Gastrocnemius medialis (tissue), 4 donors: ENCODE measurements at regions not wholly inside any gene's neighbourhood (a gene's known extent, or its start where the extent isn't known, plus 50 kb on each side); places are given as distances from the start of the nearest gene placed in this dataset.

Experiments used
- ATAC-seq, 2 donors: fragments of 150-250 bp; one replicate each; pipeline ENCODE4 v1.9.1; 2016
- DNase-seq, 2 donors: peaks; one replicate each; pipeline ENCODE4 v3.0.0-alpha.2; 2019
- H3K27ac ChIP-seq, 4 donors: fragments of 200-600 bp; sonication (generic); 1 replicate in 1 of 4; 2 replicates in 3 of 4; pipeline ENCODE4 v1.5.1; 2016 to 2018; ENCODE audit warnings: mild to moderate bottlenecking in 2 of 4, moderate library complexity in 1 of 4
- H3K27me3 ChIP-seq, 3 donors: fragments of 200-600 bp; sonication (generic) in 2 of 3; 1 replicate in 1 of 3; 2 replicates in 2 of 3; pipeline versions ENCODE4 v1.5.1 to v1.6.0; 2016 to 2019; ENCODE audit warnings: mild to moderate bottlenecking in 1 of 3, moderate library complexity in 1 of 3
- H3K36me3 ChIP-seq, 2 donors: fragments of 200-600 bp; sonication (generic) in 1 of 2; one replicate each; pipeline ENCODE4 v1.5.1; 2017 to 2018
- H3K4me1 ChIP-seq, 2 donors: fragments of 200-600 bp; sonication (generic) in 1 of 2; one replicate each; pipeline ENCODE4 v1.5.1; 2016 to 2017; ENCODE audit warnings: mild to moderate bottlenecking in 2 of 2
- H3K4me3 ChIP-seq, 4 donors: fragments of 200-600 bp; sonication (generic) in 3 of 4; 1 replicate in 1 of 4; 2 replicates in 3 of 4; pipeline ENCODE4 v1.5.1; 2016 to 2019; ENCODE audit warnings: mild to moderate bottlenecking in 2 of 4
- H3K9me3 ChIP-seq, 3 donors: fragments of 200-600 bp; sonication (generic) in 2 of 3; 1 replicate in 1 of 3; 2 replicates in 2 of 3; pipeline ENCODE4 v1.5.1; 2016 to 2019
- POLR2A ChIP-seq, 2 donors: fragments of 450-650 bp; IDR thresholded peaks; one replicate each; pipeline ENCODE4 v1.6.1; 2017; ENCODE audit warnings: antibody characterized with exemption in 2 of 2, mild to moderate bottlenecking in 2 of 2, moderate library complexity in 2 of 2
- in situ Hi-C, 4 donors: fragments of 200-750 bp; cut with MboI; loops; one replicate each; pipeline versions ENCODE4 v1.15.0 to v1.8.0; 2017; ENCODE audit warnings: low sequenced_read_pairs in 4 of 4
- intact Hi-C: fragments of 100-400 bp; cut with DNase I; formaldehyde crosslinking; loops from one replicate; pipeline ENCODE4 v1.15.1; 2023; ENCODE audit warnings: low total_unique reads
- TF ChIP-seq, protein P1 (sequence below), 5 experiments: fragments of 450-650 bp in 3 of 5; fragments of 200-600 bp in 2 of 5; sonication (generic) in 2 of 5; IDR thresholded peaks in 4 of 5; conservative IDR thresholded peaks in 1 of 5; 1 replicate in 4 of 5; 2 replicates in 1 of 5; pipeline ENCODE4 v1.5.1; 2016 to 2019; ENCODE audit warnings: antibody characterized with exemption in 5 of 5, mild to moderate bottlenecking in 3 of 5, moderate library complexity in 3 of 5

DNA sequence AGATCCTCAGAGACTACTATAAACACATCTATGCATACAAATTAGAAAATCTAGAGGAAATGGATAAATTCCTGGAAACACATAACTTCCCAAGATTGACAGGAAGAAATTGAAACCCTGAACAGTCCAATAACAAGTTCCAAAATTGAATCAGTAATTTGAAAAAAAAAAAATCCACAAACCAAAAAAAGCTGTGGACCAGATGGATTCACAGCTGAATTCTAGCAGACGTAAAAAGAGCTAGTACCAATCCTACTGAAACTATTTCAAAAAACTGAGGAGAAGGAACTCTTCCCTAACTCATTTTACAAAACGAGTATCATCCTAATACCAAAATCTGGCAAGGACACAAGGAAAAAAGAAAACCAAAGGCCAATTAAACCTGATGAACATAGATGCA lies 77.0 kb upstream of the FXR1 start:
- no peaks in the 10 kb centered on the region for H3K9me3 ChIP-seq
- no peak overlapping the region for H3K27ac ChIP-seq
- no peaks in the 10 kb centered on the region for H3K27me3 ChIP-seq
- intact Hi-C loops: no loop called here
- no peak for ATAC-seq
- H3K4me3 ChIP-seq: no peak overlapping the region
- H3K36me3 ChIP-seq: no peaks in the 10 kb centered on the region
- DNase-seq: no peak
- TF ChIP-seq, protein P1, sequence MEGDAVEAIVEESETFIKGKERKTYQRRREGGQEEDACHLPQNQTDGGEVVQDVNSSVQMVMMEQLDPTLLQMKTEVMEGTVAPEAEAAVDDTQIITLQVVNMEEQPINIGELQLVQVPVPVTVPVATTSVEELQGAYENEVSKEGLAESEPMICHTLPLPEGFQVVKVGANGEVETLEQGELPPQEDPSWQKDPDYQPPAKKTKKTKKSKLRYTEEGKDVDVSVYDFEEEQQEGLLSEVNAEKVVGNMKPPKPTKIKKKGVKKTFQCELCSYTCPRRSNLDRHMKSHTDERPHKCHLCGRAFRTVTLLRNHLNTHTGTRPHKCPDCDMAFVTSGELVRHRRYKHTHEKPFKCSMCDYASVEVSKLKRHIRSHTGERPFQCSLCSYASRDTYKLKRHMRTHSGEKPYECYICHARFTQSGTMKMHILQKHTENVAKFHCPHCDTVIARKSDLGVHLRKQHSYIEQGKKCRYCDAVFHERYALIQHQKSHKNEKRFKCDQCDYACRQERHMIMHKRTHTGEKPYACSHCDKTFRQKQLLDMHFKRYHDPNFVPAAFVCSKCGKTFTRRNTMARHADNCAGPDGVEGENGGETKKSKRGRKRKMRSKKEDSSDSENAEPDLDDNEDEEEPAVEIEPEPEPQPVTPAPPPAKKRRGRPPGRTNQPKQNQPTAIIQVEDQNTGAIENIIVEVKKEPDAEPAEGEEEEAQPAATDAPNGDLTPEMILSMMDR (IDR thresholded peaks at IDR 0.05 in 4 of 5, conservative IDR thresholded peaks at IDR 0.05 in 1 of 5): no peak
- no peak for TF ChIP-seq POLR2A (IDR thresholded peaks at IDR 0.05)
- in situ Hi-C loops: no loop called here
- H3K4me1 ChIP-seq: peaks cover 11 to 13% of the 10 kb centered on the region in 2 donors

- in situ Hi-C loops: no loop called here
Observed at GRCh38 chr3:180836766-180837165, 75.7 kb upstream of the FXR1 start.

DNA sequence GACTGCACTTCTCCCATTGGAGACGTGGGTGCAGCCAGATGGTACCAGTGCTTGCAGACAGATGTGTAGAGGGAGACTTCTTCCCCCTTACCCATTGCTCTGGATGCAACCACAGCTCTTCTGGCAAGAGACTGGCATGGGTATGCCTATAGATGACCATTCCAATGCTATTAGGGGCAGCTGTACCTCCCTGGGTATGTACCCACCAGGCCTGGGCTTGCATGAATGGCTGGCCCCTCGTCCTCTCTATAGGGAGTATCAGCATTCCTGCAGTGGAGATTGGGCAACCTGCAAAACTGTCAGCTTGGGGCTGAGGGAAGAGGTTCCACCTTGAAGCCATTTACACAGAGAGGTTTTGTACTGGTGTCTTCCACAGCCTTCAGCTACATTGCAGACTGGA lies 57.6 kb upstream of the FXR1 start:
- no peaks in the 10 kb centered on the region for H3K27me3 ChIP-seq
- no peak overlapping the region for H3K4me3 ChIP-seq
- H3K4me1 ChIP-seq: no peaks in the 10 kb centered on the region
- H3K9me3 ChIP-seq: no peaks in the 10 kb centered on the region
- H3K27ac ChIP-seq: no peak overlapping the region
- H3K36me3 ChIP-seq: no peaks in the 10 kb centered on the region
- in situ Hi-C loops (no loop called here), intact Hi-C loops (loop anchor here (5.0 kb wide), 1 partner anchor 48 kb away; no protein-coding TSS in a partner anchor)
- TF ChIP-seq, protein P1 (IDR thresholded peaks at IDR 0.05 in 4 of 5, conservative IDR thresholded peaks at IDR 0.05 in 1 of 5): no peak
- no peak for TF ChIP-seq POLR2A (IDR thresholded peaks at IDR 0.05)
- ATAC-seq: no peak
- DNase-seq: no peak

More at GRCh38 chr3:180836766-180837165, 75.7 kb upstream of the FXR1 start:
- ATAC-seq (no peak), DNase-seq (no peak)
- Histone ChIP-seq H3K27me3 (no peaks in the 10 kb centered on the region), H3K4me3 (no peak overlapping the region), H3K9me3 (no peaks in the 10 kb centered on the region), H3K4me1 (peaks cover 11 to 13% of the 10 kb centered on the region in 2 donors), H3K36me3 (no peaks in the 10 kb centered on the region), H3K27ac (no peak overlapping the region)
- TF ChIP-seq POLR2A (IDR thresholded peaks at IDR 0.05): no peak
- TF ChIP-seq, protein P1 (IDR thresholded peaks at IDR 0.05 in 4 of 5, conservative IDR thresholded peaks at IDR 0.05 in 1 of 5): no peak
- intact Hi-C loops: no loop called here

DNA sequence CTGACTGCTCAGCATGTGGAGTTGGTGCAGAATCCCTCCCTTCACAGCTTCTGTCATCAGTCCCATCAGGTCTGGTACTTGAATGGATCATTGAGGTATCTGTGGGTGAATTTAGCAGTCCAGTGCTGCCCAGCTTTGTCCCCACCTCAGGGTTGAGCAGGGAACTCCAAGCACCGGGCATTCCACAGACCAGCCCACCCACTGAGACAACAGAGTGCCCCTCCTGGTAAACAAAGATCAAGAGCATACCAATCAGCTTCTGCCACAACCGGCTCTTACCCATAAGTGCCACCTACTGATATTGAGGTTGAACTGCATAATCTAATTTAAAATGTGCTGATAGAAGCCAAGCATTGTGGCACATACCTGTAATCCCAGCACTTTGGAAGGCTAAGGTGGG lies 57.1 kb upstream of the FXR1 start:
- TF ChIP-seq, protein P1 (IDR thresholded peaks at IDR 0.05 in 4 of 5, conservative IDR thresholded peaks at IDR 0.05 in 1 of 5): no peak
- TF ChIP-seq POLR2A (IDR thresholded peaks at IDR 0.05): no peak
- ATAC-seq: no peak
- in situ Hi-C loops: no loop called here

DNA sequence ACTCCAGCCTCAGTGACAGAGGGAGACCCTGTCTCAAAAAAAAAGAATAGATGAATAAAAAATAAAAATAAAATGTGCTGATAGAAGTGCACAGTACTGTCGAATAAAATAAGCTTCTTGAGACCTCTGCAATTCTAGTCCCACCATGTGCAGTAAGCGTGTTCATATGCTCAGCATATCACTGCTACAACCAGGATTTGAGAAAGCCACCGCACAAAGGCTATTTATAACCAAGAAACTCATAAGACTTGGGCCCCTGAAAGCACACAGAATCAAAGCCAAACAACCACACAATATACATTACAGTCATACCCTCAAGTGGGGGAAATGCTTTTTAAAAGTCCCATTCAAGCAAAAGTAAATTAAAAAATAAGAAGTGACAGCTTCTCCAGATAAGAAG lies 56.5 kb upstream of the FXR1 start:
- no peak for TF ChIP-seq POLR2A (IDR thresholded peaks at IDR 0.05)
- TF ChIP-seq, protein P1 (IDR thresholded peaks at IDR 0.05 in 4 of 5, conservative IDR thresholded peaks at IDR 0.05 in 1 of 5): no peak
- Histone ChIP-seq H3K27ac (peak overlapping the region in 1 of 4 donors; percentile 25), H3K36me3 (no peaks in the 10 kb centered on the region), H3K27me3 (no peaks in the 10 kb centered on the region), H3K4me3 (no peak overlapping the region), H3K4me1 (no peaks in the 10 kb centered on the region), H3K9me3 (no peaks in the 10 kb centered on the region)
- no peak for ATAC-seq
- intact Hi-C loops (loop anchor here (5.0 kb wide), 1 partner anchor 49 kb away; no protein-coding TSS in a partner anchor), in situ Hi-C loops (no loop called here)
- no peak for DNase-seq

More for the DNA sequence above, 57.1 kb upstream of the FXR1 start:
- intact Hi-C loops: loop anchor here (5.0 kb wide), 1 partner anchor 48 kb away; no protein-coding TSS in a partner anchor
- no peak for DNase-seq
- H3K36me3 ChIP-seq: no peaks in the 10 kb centered on the region
- no peaks in the 10 kb centered on the region for H3K4me1 ChIP-seq
- no peak overlapping the region for H3K4me3 ChIP-seq
- H3K9me3 ChIP-seq: no peaks in the 10 kb centered on the region
- H3K27ac ChIP-seq: no peak overlapping the region
- no peaks in the 10 kb centered on the region for H3K27me3 ChIP-seq
